ENCODE measurements at regions not wholly inside any gene's neighbourhood (a gene's known extent, or its start where the extent isn't known, plus 50 kb on each side); places are given as distances from the start of the nearest gene placed in this dataset.

DNA sequence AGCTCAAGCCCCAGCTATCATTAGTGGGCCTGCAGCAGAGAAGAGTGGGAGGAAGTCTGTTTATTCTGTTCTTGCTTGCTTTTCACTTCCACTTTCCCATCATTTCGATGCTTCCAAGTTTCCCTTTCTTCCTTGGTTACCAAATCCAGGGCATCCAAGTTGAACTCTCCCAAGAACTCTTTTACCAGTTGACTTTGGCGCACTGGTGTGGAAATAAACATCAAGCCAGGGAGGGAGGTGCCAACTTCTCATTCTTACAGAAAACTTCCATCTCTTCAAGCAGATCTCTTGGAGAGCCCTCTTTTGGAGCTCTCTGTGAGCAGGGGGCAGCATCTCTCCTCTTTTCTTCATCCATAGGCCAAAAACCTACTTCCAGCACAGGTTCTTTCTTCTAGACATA, 85.7 kb upstream of the RGS17 start (continued):
- no peak for TF ChIP-seq TAF7 (optimal IDR thresholded peaks at IDR 0.05; ENCODE audit: borderline replicate concordance, low read depth, low read length)
